OCI-LY3 (cell line): ENCODE measurements at regions not wholly inside any gene's neighbourhood (a gene's known extent, or its start where the extent isn't known, plus 50 kb on each side); places are given as distances from the start of the nearest gene placed in this dataset.

Source experiments
- H2AFZ ChIP-seq: fragments of 200-600, 300-600 bp; shearing (Covaris generic); 2 replicates; pipeline ENCODE4 v1.6.0; 2014; ENCODE audit warnings: antibody characterized with exemption, low read depth, low read length
- H3K27ac ChIP-seq: fragments of 200-600, 300-600 bp; sonication (generic); 2 replicates; pipeline ENCODE4 v1.5.1; 2014; ENCODE audit warnings: mild to moderate bottlenecking, low read length, moderate library complexity, mixed read lengths
- H3K27me3 ChIP-seq: fragments of 200-600, 300-600 bp; sonication (generic); 2 replicates; pipeline ENCODE4 v1.6.1; 2014; ENCODE audit warnings: low read depth, low read length, mixed read lengths
- H3K36me3 ChIP-seq: fragments of 200-600, 300-600 bp; sonication (generic); replicated peaks from 2 replicates; pipeline ENCODE3; 2014; ENCODE audit warnings: low read depth, low read length, mixed read lengths
- H3K4me1 ChIP-seq: fragments of 300-600, 200-600 bp; sonication (generic); 2 replicates; pipeline ENCODE4 v1.6.1; 2014; ENCODE audit warnings: low read length, mixed read lengths
- H3K4me2 ChIP-seq: fragments of 200-600, 300-600 bp; sonication (generic); 2 replicates; pipeline ENCODE4 v1.6.1; 2014; ENCODE audit warnings: low read length, mixed read lengths
- H3K4me3 ChIP-seq: fragments of 300-600, 200-600 bp; sonication (generic); 2 replicates; pipeline ENCODE4 v1.5.1; 2014; ENCODE audit warnings: antibody characterized with exemption, mild to moderate bottlenecking, low read length, moderate library complexity
- H3K79me2 ChIP-seq: fragments of 300-600, 200-600 bp; shearing (Covaris generic); 2 replicates; pipeline ENCODE4 v1.6.1; 2014; ENCODE audit warnings: mild to moderate bottlenecking, low read length, mixed read lengths
- H3K9ac ChIP-seq: fragments of 300-600, 200-600 bp; shearing (Covaris generic); 2 replicates; pipeline ENCODE4 v1.6.0; 2014; ENCODE audit warnings: mild to moderate bottlenecking, low read length, moderate library complexity
- H3K9me3 ChIP-seq: fragments of 200-600, 300-600 bp; shearing (Covaris generic); 2 replicates; pipeline ENCODE4 v1.6.1; 2014; ENCODE audit warnings: low read length, mixed read lengths; ENCODE audit not compliant: insufficient read depth
- H4K20me1 ChIP-seq: fragments of 200-600, 300-600 bp; sonication (generic); 2 replicates; pipeline ENCODE4 v1.6.1; 2016; ENCODE audit warnings: low read length, mixed read lengths; ENCODE audit not compliant: insufficient read depth
- CTCF ChIP-seq: fragments of 200-600, 300-600 bp; sonication (generic); IDR thresholded peaks from 2 replicates; pipeline ENCODE4 v1.5.1; 2014; ENCODE audit warnings: antibody characterized with exemption, low read length, low read depth
- EZH2phosphoT487 ChIP-seq: fragments of 200-600 bp; shearing (Covaris generic); IDR thresholded peaks from 2 replicates; pipeline ENCODE4 v1.6.1; 2018; ENCODE audit warnings: antibody characterized with exemption, mixed run types, low read depth

- Histone ChIP-seq H2AFZ (no peak overlapping the region), H3K9me3 (no peaks in the 10 kb centered on the region), H3K79me2 (no peaks in the 10 kb centered on the region), H3K27ac (no peak overlapping the region), H4K20me1 (no peaks in the 10 kb centered on the region), H3K4me2 (no peak overlapping the region), H3K4me3 (no peak overlapping the region), H3K9ac (no peak overlapping the region), H3K27me3 (peaks cover 3% of the 10 kb centered on the region; the same call in 1 of the 2 replicates), H3K4me1 (no peaks in the 10 kb centered on the region), H3K36me3 (no peaks in the 10 kb centered on the region)
- TF ChIP-seq CTCF: no peak
- no peak for TF ChIP-seq EZH2phosphoT487
These were observed 266.8 kb downstream of the DOK5 start for GRCh38 chr20:54742193-54742592.

DNA sequence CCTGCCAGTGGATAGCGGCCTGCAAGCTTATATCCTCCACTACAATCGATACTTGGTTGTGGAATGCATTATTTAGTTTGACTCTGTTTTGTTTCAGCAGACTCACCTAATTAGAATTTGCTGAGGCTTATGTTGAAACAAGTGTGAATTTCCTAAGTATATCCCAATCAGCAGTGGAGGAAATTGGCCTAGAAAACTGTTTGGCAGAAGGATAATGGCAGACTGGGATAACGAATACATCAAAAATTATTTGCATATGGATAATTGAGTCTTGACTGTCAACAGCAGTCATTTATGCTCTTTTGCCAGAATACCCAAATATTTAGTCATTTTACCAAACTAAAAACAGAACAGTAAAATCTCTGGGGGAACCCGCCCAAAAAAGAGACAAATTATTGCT is 261.0 kb downstream of the DOK5 start:
- H2AFZ ChIP-seq: no peak overlapping the region
- H4K20me1 ChIP-seq: no peaks in the 10 kb centered on the region
- H3K79me2 ChIP-seq: no peaks in the 10 kb centered on the region
- no peaks in the 10 kb centered on the region for H3K4me1 ChIP-seq
- H3K4me3 ChIP-seq: no peak overlapping the region
- H3K9me3 ChIP-seq: no peaks in the 10 kb centered on the region
- no peak overlapping the region for H3K4me2 ChIP-seq
- TF ChIP-seq EZH2phosphoT487: no peak
- no peak for TF ChIP-seq CTCF
- H3K9ac ChIP-seq: no peak overlapping the region
- H3K27ac ChIP-seq: no peak overlapping the region
- H3K36me3 ChIP-seq: no peaks in the 10 kb centered on the region
- H3K27me3 ChIP-seq: no peaks in the 10 kb centered on the region

DNA sequence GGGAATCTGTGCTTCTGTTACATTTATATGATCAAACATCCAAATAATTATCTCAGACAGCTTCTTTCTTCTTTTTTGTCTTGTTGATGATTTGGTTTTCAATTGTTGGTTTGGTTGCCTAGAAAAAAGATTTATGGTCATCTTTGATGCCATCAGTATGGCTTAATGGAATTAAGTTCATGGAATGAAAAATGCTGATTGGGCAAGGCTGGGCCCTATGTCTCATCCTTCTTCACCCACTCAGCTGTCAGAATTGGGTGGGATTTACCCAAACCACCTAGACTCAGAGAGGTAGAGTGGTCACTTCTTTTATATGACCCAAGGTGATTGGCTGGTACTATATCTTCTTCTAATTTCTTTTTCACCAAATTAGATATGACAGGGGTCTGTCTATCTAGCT is 258.3 kb downstream of the DOK5 start:
- Histone ChIP-seq H3K79me2 (no peaks in the 10 kb centered on the region), H3K4me3 (no peak overlapping the region), H3K27ac (no peak overlapping the region), H3K4me2 (no peak overlapping the region), H2AFZ (no peak overlapping the region), H3K4me1 (no peaks in the 10 kb centered on the region), H3K36me3 (no peaks in the 10 kb centered on the region), H3K9ac (no peak overlapping the region), H4K20me1 (no peaks in the 10 kb centered on the region), H3K9me3 (no peaks in the 10 kb centered on the region), H3K27me3 (no peaks in the 10 kb centered on the region)
- no peak for TF ChIP-seq EZH2phosphoT487
- TF ChIP-seq CTCF: no peak

DNA sequence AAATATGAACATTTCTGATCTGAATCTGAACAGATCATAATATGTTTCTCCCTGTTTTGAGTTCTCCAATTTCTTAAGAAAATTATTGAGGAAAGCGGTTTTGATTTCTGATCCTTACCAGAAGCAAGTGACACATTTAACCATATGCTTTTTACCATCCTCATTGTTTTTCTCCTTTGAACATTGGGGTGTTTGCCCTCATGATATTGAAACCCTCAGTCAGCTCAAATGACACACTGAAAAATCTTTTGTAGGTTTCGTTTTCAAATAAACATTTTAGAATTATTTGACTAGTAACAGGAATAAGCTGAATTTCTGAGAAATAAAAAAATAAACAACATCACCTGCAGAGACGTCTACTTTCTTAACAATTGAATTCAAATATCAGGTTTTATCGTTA is 252.1 kb downstream of the DOK5 start:
- Histone ChIP-seq H3K36me3 (no peaks in the 10 kb centered on the region), H3K27me3 (no peaks in the 10 kb centered on the region), H3K9me3 (no peaks in the 10 kb centered on the region), H3K9ac (no peak overlapping the region), H3K4me3 (no peak overlapping the region), H4K20me1 (no peaks in the 10 kb centered on the region), H3K79me2 (no peaks in the 10 kb centered on the region), H3K27ac (no peak overlapping the region), H3K4me1 (peaks cover 8% of the 10 kb centered on the region), H3K4me2 (no peak overlapping the region), H2AFZ (no peak overlapping the region)
- TF ChIP-seq CTCF (no peak), EZH2phosphoT487 (no peak)
